HepG2 (cell line): ENCODE measurements at regions not wholly inside any gene's neighbourhood (a gene's known extent, or its start where the extent isn't known, plus 50 kb on each side); places are given as distances from the start of the nearest gene placed in this dataset.

ENCODE experiments used
- MEIS1 ChIP-seq: sonication (generic); formaldehyde crosslinking; IDR thresholded peaks from 2 replicates; pipeline ENCODE4 v1.9.0; 2021; ENCODE audit warnings: mild to moderate bottlenecking, missing genetic modification reagents, moderate library complexity, borderline replicate concordance
- POGZ ChIP-seq: sonication (generic); formaldehyde crosslinking; IDR thresholded peaks from 2 replicates; pipeline ENCODE4 v1.4.0; 2020; ENCODE audit warnings: mild to moderate bottlenecking, missing genetic modification reagents
- PRMT3 ChIP-seq: sonication (generic); formaldehyde crosslinking; IDR thresholded peaks from 2 replicates; pipeline ENCODE4 v1.8.1; 2022; ENCODE audit warnings: low read depth, mild to moderate bottlenecking, moderate library complexity, missing genetic modification reagents, borderline replicate concordance
- RAD21 ChIP-seq: fragments of 450-650 bp; formaldehyde crosslinking; IDR thresholded peaks from 2 replicates; pipeline ENCODE4 v1.5.0; 2020; ENCODE audit warnings: mild to moderate bottlenecking
- ZNF12 ChIP-seq: sonication (generic); formaldehyde crosslinking; IDR thresholded peaks from 2 replicates; pipeline ENCODE4 v1.5.0; 2020; ENCODE audit warnings: missing genetic modification reagents
- ZNF543 ChIP-seq: sonication (generic); formaldehyde crosslinking; IDR thresholded peaks from 2 replicates; pipeline ENCODE4 v1.4.0; 2020; ENCODE audit warnings: mild to moderate bottlenecking, missing genetic modification reagents
- ZNF775 ChIP-seq: sonication (generic); formaldehyde crosslinking; IDR thresholded peaks from 2 replicates; pipeline ENCODE4 v1.4.0; 2020; ENCODE audit warnings: missing genetic modification reagents, mild to moderate bottlenecking, moderate library complexity, borderline replicate concordance
- ZNF878 ChIP-seq: sonication (generic); formaldehyde crosslinking; IDR thresholded peaks from 2 replicates; pipeline ENCODE4 v1.8.1; 2023; ENCODE audit warnings: mild to moderate bottlenecking, missing genetic modification reagents, moderate library complexity
- TF ChIP-seq, protein P1 (sequence below): sonication (generic); formaldehyde crosslinking; IDR thresholded peaks from 2 replicates; pipeline ENCODE4 v1.4.0; 2020; ENCODE audit warnings: mild to moderate bottlenecking, missing genetic modification reagents
- TF ChIP-seq, protein P2 (sequence below): sonication (generic); formaldehyde crosslinking; IDR thresholded peaks from 2 replicates; pipeline ENCODE4 v1.5.0; 2020; ENCODE audit warnings: mild to moderate bottlenecking, missing genetic modification reagents, moderate library complexity
- TF ChIP-seq, protein P3 (sequence below): sonication (generic); formaldehyde crosslinking; IDR thresholded peaks from 2 replicates; pipeline ENCODE4 v1.8.0; 2022; ENCODE audit warnings: mild to moderate bottlenecking, missing genetic modification reagents; ENCODE audit not compliant: insufficient replicate concordance
- TF ChIP-seq, protein P4 (sequence below): IDR thresholded peaks from 2 replicates; pipeline ENCODE4 v1.6.1; 2016; ENCODE audit warnings: low read depth, control low read depth
- TF ChIP-seq, protein P5 (sequence below): sonication (generic); formaldehyde crosslinking; IDR thresholded peaks from 2 replicates; pipeline ENCODE4 v1.4.0; 2020; ENCODE audit warnings: missing genetic modification reagents

DNA sequence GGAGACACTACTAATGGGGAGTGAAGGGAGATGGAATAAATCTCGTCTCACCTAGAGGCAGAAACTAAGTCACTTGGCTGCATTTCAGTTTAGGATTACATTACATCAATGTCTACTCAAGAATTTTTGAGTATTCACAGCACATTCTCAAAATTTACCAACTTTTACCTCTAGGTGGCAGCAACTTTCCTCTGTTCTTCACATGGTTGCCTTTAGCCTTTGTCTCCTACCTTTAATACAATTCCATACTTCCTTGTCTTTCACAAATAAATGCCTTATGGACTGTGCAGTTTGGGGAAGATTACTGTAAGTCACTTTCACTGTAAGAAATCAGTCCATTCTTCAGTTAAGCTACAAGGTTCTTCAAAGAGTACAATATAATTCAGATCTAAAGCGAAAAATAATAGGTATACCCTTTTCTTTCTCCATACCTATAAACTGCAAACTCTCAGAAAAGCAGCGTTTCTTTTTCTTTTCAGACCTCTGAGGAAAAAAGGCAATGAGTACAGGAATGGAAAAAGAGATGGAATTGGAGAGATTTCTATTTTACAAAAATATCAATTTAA, 379.4 kb downstream of the KLF12 start (continued):
- TF ChIP-seq PRMT3 (CRISPR knock-in tag): no peak
- TF ChIP-seq, protein P1, sequence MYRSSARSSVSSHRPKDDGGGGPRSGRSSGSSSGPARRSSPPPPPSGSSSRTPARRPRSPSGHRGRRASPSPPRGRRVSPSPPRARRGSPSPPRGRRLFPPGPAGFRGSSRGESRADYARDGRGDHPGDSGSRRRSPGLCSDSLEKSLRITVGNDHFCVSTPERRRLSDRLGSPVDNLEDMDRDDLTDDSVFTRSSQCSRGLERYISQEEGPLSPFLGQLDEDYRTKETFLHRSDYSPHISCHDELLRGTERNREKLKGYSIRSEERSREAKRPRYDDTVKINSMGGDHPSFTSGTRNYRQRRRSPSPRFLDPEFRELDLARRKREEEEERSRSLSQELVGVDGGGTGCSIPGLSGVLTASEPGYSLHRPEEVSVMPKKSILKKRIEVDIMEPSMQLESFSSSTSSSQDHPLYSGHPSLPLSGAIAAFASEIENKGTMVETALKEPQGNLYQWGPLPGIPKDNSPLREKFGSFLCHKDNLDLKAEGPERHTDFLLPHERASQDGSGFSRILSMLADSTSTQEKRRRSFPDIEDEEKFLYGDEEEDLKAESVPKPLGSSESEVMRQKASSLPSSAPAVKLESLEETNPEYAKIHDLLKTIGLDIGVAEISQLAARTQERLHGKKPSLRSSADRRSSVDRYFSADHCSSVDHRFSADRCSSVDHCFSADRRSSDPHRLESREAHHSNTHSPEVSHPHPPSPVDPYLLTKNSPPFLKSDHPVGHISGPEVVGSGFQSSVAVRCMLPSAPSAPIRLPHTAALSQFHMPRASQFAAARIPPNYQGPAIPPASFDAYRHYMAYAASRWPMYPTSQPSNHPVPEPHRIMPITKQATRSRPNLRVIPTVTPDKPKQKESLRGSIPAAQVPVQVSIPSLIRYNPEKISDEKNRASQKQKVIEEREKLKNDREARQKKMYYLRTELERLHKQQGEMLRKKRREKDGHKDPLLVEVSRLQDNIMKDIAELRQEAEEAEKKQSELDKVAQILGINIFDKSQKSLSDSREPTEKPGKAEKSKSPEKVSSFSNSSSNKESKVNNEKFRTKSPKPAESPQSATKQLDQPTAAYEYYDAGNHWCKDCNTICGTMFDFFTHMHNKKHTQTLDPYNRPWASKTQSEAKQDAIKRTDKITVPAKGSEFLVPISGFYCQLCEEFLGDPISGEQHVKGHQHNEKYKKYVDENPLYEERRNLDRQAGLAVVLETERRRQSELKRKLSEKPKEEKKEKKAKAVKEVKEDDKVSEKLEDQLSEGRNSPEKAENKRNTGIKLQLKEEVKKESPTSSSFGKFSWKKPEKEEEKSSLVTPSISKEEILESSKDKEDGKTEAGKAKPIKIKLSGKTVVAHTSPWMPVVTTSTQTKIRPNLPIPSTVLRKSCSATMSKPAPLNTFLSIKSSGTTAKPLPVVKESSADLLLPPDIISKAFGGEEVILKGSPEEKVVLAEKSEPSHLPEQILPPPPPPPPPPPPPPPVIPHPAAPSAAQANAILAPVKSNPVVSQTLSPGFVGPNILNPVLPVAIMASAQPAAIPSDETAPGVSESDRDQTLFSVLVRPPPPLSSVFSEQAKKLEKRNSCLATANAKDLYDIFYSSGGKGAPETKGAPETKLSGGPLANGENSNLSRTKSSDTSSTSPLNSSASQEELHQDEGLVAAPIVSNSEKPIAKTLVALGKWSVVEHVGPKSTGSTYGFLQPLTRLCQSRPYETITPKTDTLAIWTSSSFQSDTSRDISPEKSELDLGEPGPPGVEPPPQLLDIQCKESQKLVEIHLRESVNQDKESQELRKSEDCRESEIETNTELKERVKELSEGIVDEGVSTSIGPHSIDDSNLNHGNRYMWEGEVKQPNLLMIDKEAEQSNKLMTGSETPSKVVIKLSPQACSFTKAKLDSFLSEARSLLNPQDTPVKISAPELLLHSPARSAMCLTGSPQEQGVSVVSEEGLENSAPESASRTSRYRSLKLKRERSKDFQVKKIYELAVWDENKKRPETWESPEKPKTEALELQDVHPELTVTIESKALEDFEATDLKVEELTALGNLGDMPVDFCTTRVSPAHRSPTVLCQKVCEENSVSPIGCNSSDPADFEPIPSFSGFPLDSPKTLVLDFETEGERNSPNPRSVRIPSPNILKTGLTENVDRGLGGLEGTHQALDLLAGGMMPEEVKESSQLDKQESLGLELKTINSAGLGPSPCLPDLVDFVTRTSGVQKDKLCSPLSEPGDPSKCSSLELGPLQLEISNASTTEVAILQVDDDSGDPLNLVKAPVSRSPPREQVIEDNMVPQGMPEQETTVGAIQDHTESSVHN: no peak
- TF ChIP-seq ZNF543: no peak
- TF ChIP-seq, protein P2, sequence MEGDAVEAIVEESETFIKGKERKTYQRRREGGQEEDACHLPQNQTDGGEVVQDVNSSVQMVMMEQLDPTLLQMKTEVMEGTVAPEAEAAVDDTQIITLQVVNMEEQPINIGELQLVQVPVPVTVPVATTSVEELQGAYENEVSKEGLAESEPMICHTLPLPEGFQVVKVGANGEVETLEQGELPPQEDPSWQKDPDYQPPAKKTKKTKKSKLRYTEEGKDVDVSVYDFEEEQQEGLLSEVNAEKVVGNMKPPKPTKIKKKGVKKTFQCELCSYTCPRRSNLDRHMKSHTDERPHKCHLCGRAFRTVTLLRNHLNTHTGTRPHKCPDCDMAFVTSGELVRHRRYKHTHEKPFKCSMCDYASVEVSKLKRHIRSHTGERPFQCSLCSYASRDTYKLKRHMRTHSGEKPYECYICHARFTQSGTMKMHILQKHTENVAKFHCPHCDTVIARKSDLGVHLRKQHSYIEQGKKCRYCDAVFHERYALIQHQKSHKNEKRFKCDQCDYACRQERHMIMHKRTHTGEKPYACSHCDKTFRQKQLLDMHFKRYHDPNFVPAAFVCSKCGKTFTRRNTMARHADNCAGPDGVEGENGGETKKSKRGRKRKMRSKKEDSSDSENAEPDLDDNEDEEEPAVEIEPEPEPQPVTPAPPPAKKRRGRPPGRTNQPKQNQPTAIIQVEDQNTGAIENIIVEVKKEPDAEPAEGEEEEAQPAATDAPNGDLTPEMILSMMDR (CRISPR knock-in tag): peak; percentile 76
- no peak for TF ChIP-seq ZNF12 (CRISPR knock-in tag)
- TF ChIP-seq, protein P3, sequence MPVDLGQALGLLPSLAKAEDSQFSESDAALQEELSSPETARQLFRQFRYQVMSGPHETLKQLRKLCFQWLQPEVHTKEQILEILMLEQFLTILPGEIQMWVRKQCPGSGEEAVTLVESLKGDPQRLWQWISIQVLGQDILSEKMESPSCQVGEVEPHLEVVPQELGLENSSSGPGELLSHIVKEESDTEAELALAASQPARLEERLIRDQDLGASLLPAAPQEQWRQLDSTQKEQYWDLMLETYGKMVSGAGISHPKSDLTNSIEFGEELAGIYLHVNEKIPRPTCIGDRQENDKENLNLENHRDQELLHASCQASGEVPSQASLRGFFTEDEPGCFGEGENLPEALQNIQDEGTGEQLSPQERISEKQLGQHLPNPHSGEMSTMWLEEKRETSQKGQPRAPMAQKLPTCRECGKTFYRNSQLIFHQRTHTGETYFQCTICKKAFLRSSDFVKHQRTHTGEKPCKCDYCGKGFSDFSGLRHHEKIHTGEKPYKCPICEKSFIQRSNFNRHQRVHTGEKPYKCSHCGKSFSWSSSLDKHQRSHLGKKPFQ: no peak
- TF ChIP-seq POGZ: no peak
- TF ChIP-seq ZNF775 (CRISPR knock-in tag): no peak
- no peak for TF ChIP-seq MEIS1
- TF ChIP-seq ZNF878: no peak
- TF ChIP-seq, protein P4, sequence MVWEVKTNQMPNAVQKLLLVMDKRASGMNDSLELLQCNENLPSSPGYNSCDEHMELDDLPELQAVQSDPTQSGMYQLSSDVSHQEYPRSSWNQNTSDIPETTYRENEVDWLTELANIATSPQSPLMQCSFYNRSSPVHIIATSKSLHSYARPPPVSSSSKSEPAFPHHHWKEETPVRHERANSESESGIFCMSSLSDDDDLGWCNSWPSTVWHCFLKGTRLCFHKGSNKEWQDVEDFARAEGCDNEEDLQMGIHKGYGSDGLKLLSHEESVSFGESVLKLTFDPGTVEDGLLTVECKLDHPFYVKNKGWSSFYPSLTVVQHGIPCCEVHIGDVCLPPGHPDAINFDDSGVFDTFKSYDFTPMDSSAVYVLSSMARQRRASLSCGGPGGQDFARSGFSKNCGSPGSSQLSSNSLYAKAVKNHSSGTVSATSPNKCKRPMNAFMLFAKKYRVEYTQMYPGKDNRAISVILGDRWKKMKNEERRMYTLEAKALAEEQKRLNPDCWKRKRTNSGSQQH (CRISPR knock-in tag): no peak
- TF ChIP-seq, protein P5, sequence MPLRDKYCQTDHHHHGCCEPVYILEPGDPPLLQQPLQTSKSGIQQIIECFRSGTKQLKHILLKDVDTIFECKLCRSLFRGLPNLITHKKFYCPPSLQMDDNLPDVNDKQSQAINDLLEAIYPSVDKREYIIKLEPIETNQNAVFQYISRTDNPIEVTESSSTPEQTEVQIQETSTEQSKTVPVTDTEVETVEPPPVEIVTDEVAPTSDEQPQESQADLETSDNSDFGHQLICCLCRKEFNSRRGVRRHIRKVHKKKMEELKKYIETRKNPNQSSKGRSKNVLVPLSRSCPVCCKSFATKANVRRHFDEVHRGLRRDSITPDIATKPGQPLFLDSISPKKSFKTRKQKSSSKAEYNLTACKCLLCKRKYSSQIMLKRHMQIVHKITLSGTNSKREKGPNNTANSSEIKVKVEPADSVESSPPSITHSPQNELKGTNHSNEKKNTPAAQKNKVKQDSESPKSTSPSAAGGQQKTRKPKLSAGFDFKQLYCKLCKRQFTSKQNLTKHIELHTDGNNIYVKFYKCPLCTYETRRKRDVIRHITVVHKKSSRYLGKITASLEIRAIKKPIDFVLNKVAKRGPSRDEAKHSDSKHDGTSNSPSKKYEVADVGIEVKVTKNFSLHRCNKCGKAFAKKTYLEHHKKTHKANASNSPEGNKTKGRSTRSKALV (CRISPR knock-in tag): no peak
- peak; percentile 53; the same call in 1 of the 2 replicates for TF ChIP-seq RAD21 (CRISPR knock-in tag)
